ENCODE measurements at regions not wholly inside any gene's neighbourhood (a gene's known extent, or its start where the extent isn't known, plus 50 kb on each side); places are given as distances from the start of the nearest gene placed in this dataset.

DNA sequence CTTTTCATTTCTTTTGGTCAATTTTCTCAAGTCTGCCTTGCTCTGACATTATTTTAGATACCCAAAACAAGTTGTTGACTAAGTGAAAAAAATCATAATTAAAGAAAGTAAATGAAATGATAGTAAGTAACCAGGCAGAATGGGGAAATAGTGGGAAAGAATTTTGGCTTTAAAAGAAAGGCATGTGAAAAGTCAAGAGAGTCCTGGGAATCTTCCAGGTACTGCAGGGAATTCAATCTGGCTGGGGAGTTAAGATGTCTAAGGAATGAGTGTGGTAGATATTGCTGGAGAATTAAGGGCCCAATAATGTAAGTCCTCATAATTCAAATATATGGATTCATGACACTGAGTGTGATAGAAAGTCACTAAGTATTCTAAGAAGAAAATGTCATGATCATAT is 123.1 kb upstream of the PAPPA start:
- TF ChIP-seq MXI1 (IDR thresholded peaks at IDR 0.05; ENCODE audit: low read depth, low read length) = no peak
- no peak for TF ChIP-seq FOXJ3 (CRISPR knock-in tag; IDR thresholded peaks at IDR 0.05)
- no peak for TF ChIP-seq EZH2phosphoT487 (IDR thresholded peaks at IDR 0.05; ENCODE audit: borderline replicate concordance, low read depth)
- no peak for TF ChIP-seq YY1 (IDR thresholded peaks at IDR 0.05; ENCODE audit: low read depth)
- TF ChIP-seq, protein P1, sequence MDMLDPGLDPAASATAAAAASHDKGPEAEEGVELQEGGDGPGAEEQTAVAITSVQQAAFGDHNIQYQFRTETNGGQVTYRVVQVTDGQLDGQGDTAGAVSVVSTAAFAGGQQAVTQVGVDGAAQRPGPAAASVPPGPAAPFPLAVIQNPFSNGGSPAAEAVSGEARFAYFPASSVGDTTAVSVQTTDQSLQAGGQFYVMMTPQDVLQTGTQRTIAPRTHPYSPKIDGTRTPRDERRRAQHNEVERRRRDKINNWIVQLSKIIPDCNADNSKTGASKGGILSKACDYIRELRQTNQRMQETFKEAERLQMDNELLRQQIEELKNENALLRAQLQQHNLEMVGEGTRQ (IDR thresholded peaks at IDR 0.05; ENCODE audit: borderline replicate concordance, low read depth, low read length) = no peak
- TF ChIP-seq POLR2AphosphoS5 (IDR thresholded peaks at IDR 0.05; ENCODE audit: low read depth, low read length) = no peak
- no peak for TF ChIP-seq MAX (IDR thresholded peaks at IDR 0.05; ENCODE audit: low read depth)
- no peak for TF ChIP-seq CTCF (IDR thresholded peaks at IDR 0.05)
- TF ChIP-seq JUND (IDR thresholded peaks at IDR 0.05) = no peak
- TF ChIP-seq REST (IDR thresholded peaks at IDR 0.05; ENCODE audit: low read depth, low read length) = no peak
- TF ChIP-seq EP300 (IDR thresholded peaks at IDR 0.05; ENCODE audit: borderline replicate concordance in 1 of 2, low read depth in 1 of 2, low read length in 1 of 2) = no peak
- TF ChIP-seq IRF3 (IDR thresholded peaks at IDR 0.05; ENCODE audit: low read depth, low read length) = no peak
- no peak for TF ChIP-seq NFIC (IDR thresholded peaks at IDR 0.05; ENCODE audit: borderline replicate concordance)
- no peak for TF ChIP-seq RFX5 (IDR thresholded peaks at IDR 0.05; ENCODE audit: low read length)

Measured in SK-N-SH (cell line).